ENCODE measurements at regions not wholly inside any gene's neighbourhood (a gene's known extent, or its start where the extent isn't known, plus 50 kb on each side); places are given as distances from the start of the nearest gene placed in this dataset.
"Not testable (repeated sequence)": the region's sequence is repeated elsewhere in the genome, so short reads cannot be mapped to it uniquely, and the experiment has no call there.

- DNase-seq (ENCODE audit: low read depth in 2 of 2): no peak
- Histone ChIP-seq H3K27ac (ENCODE audit: insufficient read depth, low read length) (no peak overlapping the region), H3K27me3 (ENCODE audit: control insufficient read depth, insufficient read depth, low read length) (no peaks in the 10 kb centered on the region), H2AFZ (ENCODE audit: low read length) (no peak overlapping the region), H4K20me1 (ENCODE audit: control insufficient read depth, extremely low read depth, insufficient read depth, low read length) (no peaks in the 10 kb centered on the region), H3K36me3 (ENCODE audit: control insufficient read depth, insufficient read depth, low read length) (no peaks in the 10 kb centered on the region), H3K79me2 (ENCODE audit: control insufficient read depth, insufficient read depth, low read length) (no peaks in the 10 kb centered on the region), H3K9ac (ENCODE audit: insufficient read depth, low read length) (no peak overlapping the region), H3K4me1 (ENCODE audit: control insufficient read depth, extremely low read depth, insufficient read depth, low read length) (no peaks in the 10 kb centered on the region), H3K4me3 (replicated peaks in 1 of 4; ENCODE audit: control extremely low read depth in 1 of 4, insufficient read depth in 1 of 4, low read depth in 3 of 4, low read length in 4 of 4) (no peak overlapping the region), H3K4me2 (ENCODE audit: extremely low read depth, insufficient read depth, low read length) (no peak overlapping the region), H3K9me3 (ENCODE audit: control insufficient read depth, insufficient read depth, low read depth, low read length) (no peaks in the 10 kb centered on the region)
- TF ChIP-seq, protein P1, sequence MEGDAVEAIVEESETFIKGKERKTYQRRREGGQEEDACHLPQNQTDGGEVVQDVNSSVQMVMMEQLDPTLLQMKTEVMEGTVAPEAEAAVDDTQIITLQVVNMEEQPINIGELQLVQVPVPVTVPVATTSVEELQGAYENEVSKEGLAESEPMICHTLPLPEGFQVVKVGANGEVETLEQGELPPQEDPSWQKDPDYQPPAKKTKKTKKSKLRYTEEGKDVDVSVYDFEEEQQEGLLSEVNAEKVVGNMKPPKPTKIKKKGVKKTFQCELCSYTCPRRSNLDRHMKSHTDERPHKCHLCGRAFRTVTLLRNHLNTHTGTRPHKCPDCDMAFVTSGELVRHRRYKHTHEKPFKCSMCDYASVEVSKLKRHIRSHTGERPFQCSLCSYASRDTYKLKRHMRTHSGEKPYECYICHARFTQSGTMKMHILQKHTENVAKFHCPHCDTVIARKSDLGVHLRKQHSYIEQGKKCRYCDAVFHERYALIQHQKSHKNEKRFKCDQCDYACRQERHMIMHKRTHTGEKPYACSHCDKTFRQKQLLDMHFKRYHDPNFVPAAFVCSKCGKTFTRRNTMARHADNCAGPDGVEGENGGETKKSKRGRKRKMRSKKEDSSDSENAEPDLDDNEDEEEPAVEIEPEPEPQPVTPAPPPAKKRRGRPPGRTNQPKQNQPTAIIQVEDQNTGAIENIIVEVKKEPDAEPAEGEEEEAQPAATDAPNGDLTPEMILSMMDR (conservative IDR thresholded peaks at IDR 0.05 in 1 of 2, IDR thresholded peaks at IDR 0.05 in 1 of 2; ENCODE audit: low read depth in 1 of 2, low read length in 2 of 2): no peak
- no peak for TF ChIP-seq EZH2 (IDR thresholded peaks at IDR 0.05; ENCODE audit: low read length, missing control alignments)
These were observed 149.1 kb upstream of the SOX6 start for GRCh38 chr11:16505481-16505880.

GRCh38 chr11:16503891-16504290, 147.5 kb upstream of the SOX6 start:
- not testable (repeated sequence) for H2AFZ ChIP-seq (ENCODE audit: low read length); H4K20me1 ChIP-seq (ENCODE audit: control insufficient read depth, extremely low read depth, insufficient read depth, low read length); H3K9ac ChIP-seq (ENCODE audit: insufficient read depth, low read length); H3K27me3 ChIP-seq (ENCODE audit: control insufficient read depth, insufficient read depth, low read length); H3K4me2 ChIP-seq (ENCODE audit: extremely low read depth, insufficient read depth, low read length); H3K27ac ChIP-seq (ENCODE audit: insufficient read depth, low read length); H3K36me3 ChIP-seq (ENCODE audit: control insufficient read depth, insufficient read depth, low read length); H3K9me3 ChIP-seq (ENCODE audit: control insufficient read depth, insufficient read depth, low read depth, low read length); H3K4me3 ChIP-seq (replicated peaks in 1 of 4; ENCODE audit: control extremely low read depth in 1 of 4, insufficient read depth in 1 of 4, low read depth in 3 of 4, low read length in 4 of 4); H3K79me2 ChIP-seq (ENCODE audit: control insufficient read depth, insufficient read depth, low read length); H3K4me1 ChIP-seq (ENCODE audit: control insufficient read depth, extremely low read depth, insufficient read depth, low read length); DNase-seq (ENCODE audit: low read depth in 2 of 2)

DNA sequence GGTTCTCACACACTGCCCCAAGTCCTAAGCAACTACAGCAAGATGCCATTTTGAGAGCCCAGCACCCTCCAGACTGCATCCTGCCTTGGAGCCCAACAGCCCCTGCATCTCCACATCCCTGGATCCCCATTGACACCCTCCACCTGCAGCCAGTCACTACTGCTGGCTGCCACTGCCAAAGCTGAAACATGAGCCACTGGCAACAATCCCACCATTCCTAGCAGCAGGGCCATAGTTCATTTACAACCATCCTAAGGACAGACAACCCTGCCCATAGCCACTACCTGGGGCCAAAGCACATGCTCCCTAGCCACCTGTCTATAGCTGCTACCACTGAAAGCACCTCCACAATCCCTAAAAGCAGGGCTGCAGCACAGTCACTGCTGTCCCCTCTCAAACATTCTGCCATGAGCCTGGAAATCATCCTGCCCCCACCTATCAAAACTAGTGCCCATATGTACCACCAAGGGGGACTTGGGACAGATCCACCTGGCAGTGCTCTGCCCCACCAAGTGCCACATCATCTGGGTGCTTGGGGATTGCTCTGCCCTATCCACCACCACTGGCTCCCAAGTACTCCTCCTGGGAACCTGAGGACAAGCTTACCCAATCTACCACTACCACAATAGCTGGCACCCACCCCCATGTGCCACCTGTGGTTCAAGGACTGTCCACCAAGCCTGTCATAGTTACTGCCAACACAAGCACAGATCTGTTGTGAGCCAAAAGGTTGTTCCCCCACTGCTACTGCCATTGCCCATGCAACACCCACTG, 138.8 kb upstream of the SOX6 start:
- Histone ChIP-seq H4K20me1 (ENCODE audit: control insufficient read depth, extremely low read depth, insufficient read depth, low read length) (no peaks in the 10 kb centered on the region), H3K4me2 (ENCODE audit: extremely low read depth, insufficient read depth, low read length) (no peak overlapping the region), H3K9me3 (ENCODE audit: control insufficient read depth, insufficient read depth, low read depth, low read length) (no peaks in the 10 kb centered on the region), H3K27ac (ENCODE audit: insufficient read depth, low read length) (no peak overlapping the region), H2AFZ (ENCODE audit: low read length) (no peak overlapping the region), H3K4me3 (replicated peaks in 1 of 4; ENCODE audit: control extremely low read depth in 1 of 4, insufficient read depth in 1 of 4, low read depth in 3 of 4, low read length in 4 of 4) (no peak overlapping the region), H3K27me3 (ENCODE audit: control insufficient read depth, insufficient read depth, low read length) (no peaks in the 10 kb centered on the region), H3K9ac (ENCODE audit: insufficient read depth, low read length) (no peak overlapping the region), H3K79me2 (ENCODE audit: control insufficient read depth, insufficient read depth, low read length) (no peaks in the 10 kb centered on the region), H3K4me1 (ENCODE audit: control insufficient read depth, extremely low read depth, insufficient read depth, low read length) (no peaks in the 10 kb centered on the region), H3K36me3 (ENCODE audit: control insufficient read depth, insufficient read depth, low read length) (no peaks in the 10 kb centered on the region)
- no peak for TF ChIP-seq EZH2 (IDR thresholded peaks at IDR 0.05; ENCODE audit: low read length, missing control alignments)
- TF ChIP-seq, protein P1 (conservative IDR thresholded peaks at IDR 0.05 in 1 of 2, IDR thresholded peaks at IDR 0.05 in 1 of 2; ENCODE audit: low read depth in 1 of 2, low read length in 2 of 2): no peak
- no peak for DNase-seq (ENCODE audit: low read depth in 2 of 2)

Measured in fibroblast of lung (primary cell).